Hepatocyte (in vitro differentiated cells): ENCODE measurements at regions not wholly inside any gene's neighbourhood (a gene's known extent, or its start where the extent isn't known, plus 50 kb on each side); places are given as distances from the start of the nearest gene placed in this dataset.

Experiments used
- DNase-seq: peaks from one replicate; pipeline ENCODE4 v3.0.0-alpha.2; 2016; ENCODE audit warnings: low spot score
- H2AFZ ChIP-seq: fragments of 200-600 bp; sonication (generic); 2 replicates; pipeline ENCODE4 v1.6.0; 2016; ENCODE audit warnings: antibody characterized with exemption, mild to moderate bottlenecking
- H3K27ac ChIP-seq: fragments of 200-600 bp; sonication (generic); 2 replicates; pipeline ENCODE4 v1.5.1; 2016; ENCODE audit warnings: mild to moderate bottlenecking
- H3K27me3 ChIP-seq: fragments of 200-600 bp; sonication (generic); 2 replicates; pipeline ENCODE4 v1.6.1; 2016
- H3K36me3 ChIP-seq: fragments of 200-600 bp; sonication (generic); replicated peaks from 2 replicates; pipeline ENCODE4 v1.5.1; 2016; ENCODE audit warnings: low read depth; ENCODE audit not compliant: insufficient read depth
- H3K4me1 ChIP-seq: fragments of 200-600 bp; sonication (generic); 2 replicates; pipeline ENCODE4 v1.5.1; 2016; ENCODE audit warnings: mild to moderate bottlenecking, moderate library complexity; ENCODE audit not compliant: insufficient read depth
- H3K4me2 ChIP-seq: fragments of 200-600 bp; sonication (generic); 2 replicates; pipeline ENCODE4 v1.6.0; 2016
- H3K4me3 ChIP-seq: fragments of 200-600 bp; sonication (generic); 2 replicates; pipeline ENCODE4 v1.5.1; 2016; ENCODE audit warnings: mild to moderate bottlenecking
- H3K79me2 ChIP-seq: fragments of 200-600 bp; sonication (generic); 2 replicates; pipeline ENCODE4 v1.6.0; 2017; ENCODE audit warnings: mild to moderate bottlenecking
- H3K9me2 ChIP-seq: fragments of 200-600 bp; sonication (generic); replicated peaks from 2 replicates; pipeline ENCODE4 v1.6.0; 2017; ENCODE audit warnings: mild to moderate bottlenecking; ENCODE audit not compliant: insufficient read depth
- H3K9me3 ChIP-seq: fragments of 200-600 bp; sonication (generic); 2 replicates; pipeline ENCODE4 v1.5.1; 2016; ENCODE audit warnings: low read depth, mild to moderate bottlenecking
- H4K20me1 ChIP-seq: fragments of 200-600 bp; sonication (generic); 2 replicates; pipeline ENCODE4 v1.6.0; 2016; ENCODE audit warnings: mild to moderate bottlenecking; ENCODE audit not compliant: insufficient read depth, poor library complexity, severe bottlenecking
- EZH2 ChIP-seq: fragments of 200-600 bp; sonication (generic); IDR thresholded peaks from 2 replicates; pipeline ENCODE4 v1.6.1; 2016; ENCODE audit warnings: antibody characterized with exemption, mild to moderate bottlenecking, borderline replicate concordance
- EZH2phosphoT487 ChIP-seq: fragments of 200-600 bp; sonication (generic); IDR thresholded peaks from one replicate; pipeline ENCODE4 v1.6.1; 2018; ENCODE audit warnings: antibody characterized with exemption, mild to moderate bottlenecking, low read depth, moderate library complexity; ENCODE audit not compliant: unreplicated experiment, severe bottlenecking
- WGBS: methylation state at CpG from one replicate; pipeline ENCODE4 v1.1.6; 2016; ENCODE audit warnings: low lambda C conversion rate; ENCODE audit errors: missing lambda C conversion rate; 5-methylcytosine and 5-hydroxymethylcytosine counted together
- TF ChIP-seq, protein P1 (sequence below): fragments of 200-600 bp; sonication (generic); IDR thresholded peaks from 2 replicates; pipeline ENCODE4 v1.5.1; 2016; ENCODE audit warnings: antibody characterized with exemption, mild to moderate bottlenecking; ENCODE audit not compliant: poor library complexity

DNA sequence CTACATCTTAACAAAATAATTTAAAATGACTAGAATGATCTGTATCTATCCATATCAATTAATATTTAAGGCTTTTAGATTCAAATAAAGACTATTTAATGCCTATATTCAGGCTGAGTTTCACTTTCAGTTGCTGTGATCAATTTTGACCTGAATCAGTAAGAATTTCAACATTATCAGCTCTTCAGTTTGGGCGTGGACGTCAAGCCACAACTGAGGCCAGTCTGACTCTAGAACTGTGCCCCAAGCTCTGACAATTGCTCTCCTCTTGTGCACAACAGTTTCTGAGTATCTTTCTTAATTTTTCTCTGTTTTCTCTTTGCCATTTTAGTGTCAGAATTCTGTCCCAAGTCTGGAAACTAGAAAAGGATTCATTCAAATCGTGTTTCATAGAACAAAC lies 1095.5 kb downstream of the PLA2G4A start:
- Histone ChIP-seq H3K4me1 (no peaks in the 10 kb centered on the region), H3K4me2 (no peak overlapping the region), H3K4me3 (no peak overlapping the region), H3K79me2 (no peaks in the 10 kb centered on the region), H2AFZ (no peak overlapping the region), H3K27me3 (no peaks in the 10 kb centered on the region), H3K9me2 (no peaks in the 10 kb centered on the region), H4K20me1 (no peaks in the 10 kb centered on the region), H3K27ac (no peak overlapping the region), H3K9me3 (no peaks in the 10 kb centered on the region), H3K36me3 (no peaks in the 10 kb centered on the region)
- no peak for DNase-seq
- WGBS: 75% methylated on average over 3 of the region's 3 CpGs
- no peak for TF ChIP-seq EZH2phosphoT487

DNA sequence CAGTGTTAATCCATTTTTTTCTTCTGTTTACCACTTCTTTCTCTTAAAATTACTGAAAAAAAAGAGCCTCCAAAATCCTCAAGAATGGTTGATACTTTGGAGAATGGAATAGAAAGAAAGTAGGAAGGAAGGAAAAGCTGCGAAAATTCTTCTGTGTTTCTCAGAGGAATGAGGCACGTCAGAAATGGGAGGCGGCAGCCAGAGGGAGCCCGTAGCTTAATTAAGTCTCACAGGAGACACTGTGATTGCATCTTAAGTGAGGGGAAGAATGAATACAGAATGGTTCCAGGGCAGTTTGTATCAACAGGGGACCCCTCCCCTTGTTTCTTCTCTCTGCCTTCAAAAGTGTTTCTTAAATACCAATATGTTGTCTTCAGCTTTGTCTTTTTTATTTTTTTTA lies 1099.5 kb downstream of the PLA2G4A start:
- Histone ChIP-seq H3K27me3 (no peaks in the 10 kb centered on the region), H2AFZ (no peak overlapping the region), H3K27ac (no peak overlapping the region), H3K4me1 (peaks cover 2% of the 10 kb centered on the region), H3K4me3 (no peak overlapping the region), H3K79me2 (no peaks in the 10 kb centered on the region), H3K36me3 (no peaks in the 10 kb centered on the region), H4K20me1 (no peaks in the 10 kb centered on the region), H3K4me2 (peak overlapping the region; percentile 46), H3K9me2 (no peaks in the 10 kb centered on the region), H3K9me3 (no peaks in the 10 kb centered on the region)
- WGBS: 36% methylated on average over 4 of the region's 4 CpGs
- peak; percentile 67 for DNase-seq
- TF ChIP-seq EZH2: no peak
- TF ChIP-seq, protein P1, sequence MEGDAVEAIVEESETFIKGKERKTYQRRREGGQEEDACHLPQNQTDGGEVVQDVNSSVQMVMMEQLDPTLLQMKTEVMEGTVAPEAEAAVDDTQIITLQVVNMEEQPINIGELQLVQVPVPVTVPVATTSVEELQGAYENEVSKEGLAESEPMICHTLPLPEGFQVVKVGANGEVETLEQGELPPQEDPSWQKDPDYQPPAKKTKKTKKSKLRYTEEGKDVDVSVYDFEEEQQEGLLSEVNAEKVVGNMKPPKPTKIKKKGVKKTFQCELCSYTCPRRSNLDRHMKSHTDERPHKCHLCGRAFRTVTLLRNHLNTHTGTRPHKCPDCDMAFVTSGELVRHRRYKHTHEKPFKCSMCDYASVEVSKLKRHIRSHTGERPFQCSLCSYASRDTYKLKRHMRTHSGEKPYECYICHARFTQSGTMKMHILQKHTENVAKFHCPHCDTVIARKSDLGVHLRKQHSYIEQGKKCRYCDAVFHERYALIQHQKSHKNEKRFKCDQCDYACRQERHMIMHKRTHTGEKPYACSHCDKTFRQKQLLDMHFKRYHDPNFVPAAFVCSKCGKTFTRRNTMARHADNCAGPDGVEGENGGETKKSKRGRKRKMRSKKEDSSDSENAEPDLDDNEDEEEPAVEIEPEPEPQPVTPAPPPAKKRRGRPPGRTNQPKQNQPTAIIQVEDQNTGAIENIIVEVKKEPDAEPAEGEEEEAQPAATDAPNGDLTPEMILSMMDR: peak; percentile 67

DNA sequence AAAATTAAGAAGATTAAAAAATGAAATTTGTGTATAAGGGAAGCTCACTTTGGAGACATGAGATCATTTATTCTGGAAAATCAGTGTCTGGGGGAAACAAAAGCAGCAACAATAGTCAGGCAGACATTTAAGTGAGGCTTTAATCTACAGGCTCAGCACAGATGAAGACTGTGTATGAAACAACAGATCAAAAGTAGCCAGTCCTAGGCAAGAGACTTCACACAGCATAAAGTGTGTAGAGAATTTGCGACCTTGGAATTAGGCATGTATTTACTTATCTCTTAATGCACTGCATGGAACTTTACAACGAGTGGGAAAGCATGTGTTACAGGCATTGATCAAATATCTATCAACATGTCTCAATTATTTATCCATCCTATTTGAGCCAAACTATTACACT lies 1099.9 kb downstream of the PLA2G4A start:
- no peak for DNase-seq
- no peak overlapping the region for H3K4me2 ChIP-seq
- H2AFZ ChIP-seq: no peak overlapping the region
- 23% methylated on average over 2 of the region's 2 CpGs for WGBS
- H3K4me3 ChIP-seq: no peak overlapping the region
- H3K79me2 ChIP-seq: no peaks in the 10 kb centered on the region
- no peaks in the 10 kb centered on the region for H3K27me3 ChIP-seq
- H3K27ac ChIP-seq: no peak overlapping the region
- TF ChIP-seq EZH2phosphoT487 (no peak), EZH2 (no peak)
- TF ChIP-seq, protein P1: no peak
- peaks cover 7% of the 10 kb centered on the region for H3K4me1 ChIP-seq
- no peaks in the 10 kb centered on the region for H3K36me3 ChIP-seq
- H3K9me2 ChIP-seq: no peaks in the 10 kb centered on the region
- no peaks in the 10 kb centered on the region for H3K9me3 ChIP-seq
- no peaks in the 10 kb centered on the region for H4K20me1 ChIP-seq

DNA sequence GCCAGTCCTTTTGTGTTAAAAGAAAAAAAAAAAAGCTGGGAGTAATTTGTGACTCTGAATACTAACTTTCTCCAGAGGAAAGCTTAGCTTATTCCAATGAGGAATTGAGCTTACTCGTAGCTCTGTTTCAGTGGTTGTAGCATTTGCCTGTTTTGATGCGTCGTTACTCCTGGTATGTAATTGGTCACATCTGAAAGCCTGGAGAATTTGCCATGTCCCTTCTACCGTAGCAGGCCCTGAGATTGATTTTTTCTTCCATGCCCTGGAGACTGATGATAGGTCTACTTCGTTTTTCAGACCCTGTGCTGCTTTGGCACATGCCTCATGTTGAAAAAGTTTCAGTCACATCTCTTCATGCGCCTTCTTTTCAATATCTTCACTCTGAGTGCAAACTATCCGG lies 1103.0 kb downstream of the PLA2G4A start:
- no peaks in the 10 kb centered on the region for H3K27me3 ChIP-seq
- H3K4me3 ChIP-seq: no peak overlapping the region
- DNase-seq: no peak
- H3K4me1 ChIP-seq: peaks cover 8% of the 10 kb centered on the region
- H3K9me2 ChIP-seq: no peaks in the 10 kb centered on the region
- no peaks in the 10 kb centered on the region for H3K79me2 ChIP-seq
- 70% methylated on average over 7 of the region's 7 CpGs for WGBS
- H3K27ac ChIP-seq: no peak overlapping the region
- no peak overlapping the region for H2AFZ ChIP-seq
- no peaks in the 10 kb centered on the region for H4K20me1 ChIP-seq
- H3K4me2 ChIP-seq: no peak overlapping the region
- no peaks in the 10 kb centered on the region for H3K9me3 ChIP-seq
- no peaks in the 10 kb centered on the region for H3K36me3 ChIP-seq
- TF ChIP-seq, protein P1: no peak
- TF ChIP-seq EZH2phosphoT487: no peak
- TF ChIP-seq EZH2: no peak
